Right atrium auricular region (tissue), 2 donors: ENCODE measurements at regions not wholly inside any gene's neighbourhood (a gene's known extent, or its start where the extent isn't known, plus 50 kb on each side); places are given as distances from the start of the nearest gene placed in this dataset.
"Not testable (repeated sequence)": the region's sequence is repeated elsewhere in the genome, so short reads cannot be mapped to it uniquely, and the experiment has no call there.

Experiments used
- DNase-seq: peaks from one replicate; pipeline ENCODE4 v3.0.0-alpha.2; 2019; ENCODE audit warnings: low spot score
- H3K27ac ChIP-seq, 2 donors: fragments of 200-600 bp; sonication (generic); 1 replicate in 1 of 2; 2 replicates in 1 of 2; pipeline ENCODE4 v1.5.1; 2016 to 2019
- H3K27me3 ChIP-seq, 2 donors: fragments of 200-600 bp; sonication (generic); one replicate each; pipeline versions ENCODE4 v1.5.1 to v1.6.0; 2017 to 2019
- H3K36me3 ChIP-seq: fragments of 200-600 bp; sonication (generic); one replicate; pipeline ENCODE4 v1.5.1; 2016
- H3K4me1 ChIP-seq, 2 donors: fragments of 200-600 bp; sonication (generic); one replicate each; pipeline versions ENCODE4 v1.5.1 to v1.6.0; 2017 to 2019
- H3K4me3 ChIP-seq, 2 donors: fragments of 200-600 bp; sonication (generic); 1 replicate in 1 of 2; 2 replicates in 1 of 2; pipeline ENCODE4 v1.5.1; 2017 to 2019; ENCODE audit warnings: mild to moderate bottlenecking in 1 of 2, moderate library complexity in 1 of 2
- H3K9me3 ChIP-seq, 2 donors: fragments of 200-600 bp; sonication (generic); one replicate each; pipeline ENCODE4 v1.5.1; 2019
- TF ChIP-seq, protein P1 (sequence below), 2 donors: fragments of 200-600 bp; sonication (generic); IDR thresholded peaks; one replicate each; pipeline ENCODE4 v1.5.1; 2019; ENCODE audit warnings: antibody characterized with exemption in 2 of 2

DNA sequence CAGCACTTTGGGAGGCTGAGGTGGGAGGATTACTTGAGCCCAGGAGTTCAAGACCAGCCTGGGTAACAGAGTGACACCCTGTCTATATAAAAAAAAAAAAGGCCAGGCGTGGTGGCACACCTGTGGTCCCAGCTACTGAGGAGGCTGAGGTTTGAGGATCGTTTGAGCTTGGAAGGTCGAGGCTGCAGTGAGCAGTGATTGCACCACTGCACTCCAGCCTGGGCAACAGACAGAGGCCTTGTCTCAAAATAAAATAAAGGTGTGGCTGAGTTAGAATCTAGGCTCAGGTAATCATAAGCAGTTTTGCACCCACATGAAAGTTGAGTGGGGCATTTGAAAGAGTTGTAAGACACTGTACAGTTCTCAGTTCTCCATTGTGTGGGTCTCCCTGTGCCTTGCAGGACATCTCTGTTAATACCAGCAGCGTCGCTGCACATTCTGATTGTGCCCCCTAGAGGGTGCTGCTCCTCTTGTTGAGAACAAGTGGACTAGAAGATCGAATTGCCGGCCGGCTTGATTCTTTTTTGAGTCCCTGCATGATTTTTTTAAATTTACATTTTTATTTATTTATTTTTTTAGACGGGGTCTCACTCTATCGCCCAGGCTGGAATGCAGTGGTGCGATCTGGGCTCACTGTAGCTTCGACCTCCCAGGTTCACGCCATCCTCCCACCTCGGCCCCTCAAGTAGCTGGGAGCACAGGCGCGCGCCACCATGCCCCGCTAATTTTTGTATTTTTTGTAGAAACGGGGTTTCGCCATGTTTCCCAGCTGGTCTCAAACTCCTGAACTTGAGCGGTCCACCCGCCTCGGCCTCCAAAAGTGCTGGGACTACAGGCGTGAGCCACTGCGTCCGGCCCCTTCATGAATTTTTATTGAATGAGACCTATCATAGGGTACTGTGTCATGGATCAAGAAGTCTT, 73.6 kb upstream of the RBMX start:
- Histone ChIP-seq H3K4me1 (no peaks in the 10 kb centered on the region), H3K9me3 (no peaks in the 10 kb centered on the region), H3K27me3 (no peaks in the 10 kb centered on the region), H3K36me3 (no peaks in the 10 kb centered on the region), H3K27ac (no peak overlapping the region), H3K4me3 (no peak overlapping the region)
- TF ChIP-seq, protein P1, sequence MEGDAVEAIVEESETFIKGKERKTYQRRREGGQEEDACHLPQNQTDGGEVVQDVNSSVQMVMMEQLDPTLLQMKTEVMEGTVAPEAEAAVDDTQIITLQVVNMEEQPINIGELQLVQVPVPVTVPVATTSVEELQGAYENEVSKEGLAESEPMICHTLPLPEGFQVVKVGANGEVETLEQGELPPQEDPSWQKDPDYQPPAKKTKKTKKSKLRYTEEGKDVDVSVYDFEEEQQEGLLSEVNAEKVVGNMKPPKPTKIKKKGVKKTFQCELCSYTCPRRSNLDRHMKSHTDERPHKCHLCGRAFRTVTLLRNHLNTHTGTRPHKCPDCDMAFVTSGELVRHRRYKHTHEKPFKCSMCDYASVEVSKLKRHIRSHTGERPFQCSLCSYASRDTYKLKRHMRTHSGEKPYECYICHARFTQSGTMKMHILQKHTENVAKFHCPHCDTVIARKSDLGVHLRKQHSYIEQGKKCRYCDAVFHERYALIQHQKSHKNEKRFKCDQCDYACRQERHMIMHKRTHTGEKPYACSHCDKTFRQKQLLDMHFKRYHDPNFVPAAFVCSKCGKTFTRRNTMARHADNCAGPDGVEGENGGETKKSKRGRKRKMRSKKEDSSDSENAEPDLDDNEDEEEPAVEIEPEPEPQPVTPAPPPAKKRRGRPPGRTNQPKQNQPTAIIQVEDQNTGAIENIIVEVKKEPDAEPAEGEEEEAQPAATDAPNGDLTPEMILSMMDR (IDR thresholded peaks at IDR 0.05), result peak in 1 of 2 donors; percentile 65
- DNase-seq, result peak; percentile 74

GRCh38 chrX:136950211-136950610, 69.7 kb upstream of the RBMX start:
- no peaks in the 10 kb centered on the region for H3K36me3 ChIP-seq
- H3K27me3 ChIP-seq, result no peaks in the 10 kb centered on the region

DNA sequence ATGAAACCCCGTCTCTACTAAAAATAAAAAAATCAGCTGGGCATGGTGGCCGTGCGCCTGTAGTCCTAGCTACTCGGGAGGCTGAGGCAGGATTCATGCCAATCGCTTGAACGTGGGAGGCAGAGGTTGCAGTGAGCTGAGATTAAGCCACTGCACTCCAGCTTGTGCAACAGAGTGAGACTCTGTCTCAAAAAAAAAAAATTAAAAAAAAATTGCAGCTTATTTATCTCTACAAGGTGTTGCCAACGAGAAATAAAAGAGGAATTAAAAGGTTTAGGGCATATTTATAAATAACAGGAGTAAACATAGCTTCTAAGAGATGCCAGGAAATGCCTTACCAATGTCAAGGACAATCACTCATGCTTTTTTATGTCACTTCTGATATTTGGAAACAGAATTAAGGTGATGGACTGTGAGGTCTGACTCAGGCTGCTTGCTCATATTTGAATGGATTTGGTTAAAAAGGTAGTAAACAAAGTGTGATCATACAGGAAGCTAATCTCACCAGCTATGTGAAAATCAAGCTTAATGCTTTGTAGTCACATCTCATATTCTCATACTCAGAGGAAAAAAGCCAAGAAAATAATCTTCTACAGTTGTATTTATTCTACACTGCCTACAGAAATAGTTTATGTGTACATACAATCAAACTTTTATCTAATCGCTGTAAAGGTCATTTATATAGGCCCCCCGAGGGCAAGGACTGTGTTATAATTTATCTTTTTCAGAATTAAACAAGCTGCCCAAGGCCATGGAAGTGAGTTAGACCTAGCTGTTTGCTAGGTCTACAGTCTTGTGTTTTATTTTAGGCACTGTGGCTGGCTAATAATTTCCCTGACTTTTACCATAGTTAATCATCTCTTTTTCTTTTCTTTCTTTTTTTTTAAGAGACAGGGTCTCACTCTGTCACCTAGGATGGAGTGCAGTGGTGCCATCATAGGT, 61.1 kb upstream of the RBMX start:
- TF ChIP-seq, protein P1 (IDR thresholded peaks at IDR 0.05), result no peak
- Histone ChIP-seq H3K9me3 (no peaks in the 10 kb centered on the region), H3K36me3 (no peaks in the 10 kb centered on the region), H3K27me3 (no peaks in the 10 kb centered on the region), H3K27ac (no peak overlapping the region), H3K4me3 (no peak overlapping the region), H3K4me1 (no peaks in the 10 kb centered on the region)
- no peak for DNase-seq

More at GRCh38 chrX:136950211-136950610, 69.7 kb upstream of the RBMX start:
- H3K4me1 ChIP-seq, result no peaks in the 10 kb centered on the region
- H3K27ac ChIP-seq, result no peak overlapping the region
- H3K4me3 ChIP-seq, result no peak overlapping the region
- TF ChIP-seq, protein P1 (IDR thresholded peaks at IDR 0.05), result no peak
- no peaks in the 10 kb centered on the region for H3K9me3 ChIP-seq
- no peak for DNase-seq

DNA sequence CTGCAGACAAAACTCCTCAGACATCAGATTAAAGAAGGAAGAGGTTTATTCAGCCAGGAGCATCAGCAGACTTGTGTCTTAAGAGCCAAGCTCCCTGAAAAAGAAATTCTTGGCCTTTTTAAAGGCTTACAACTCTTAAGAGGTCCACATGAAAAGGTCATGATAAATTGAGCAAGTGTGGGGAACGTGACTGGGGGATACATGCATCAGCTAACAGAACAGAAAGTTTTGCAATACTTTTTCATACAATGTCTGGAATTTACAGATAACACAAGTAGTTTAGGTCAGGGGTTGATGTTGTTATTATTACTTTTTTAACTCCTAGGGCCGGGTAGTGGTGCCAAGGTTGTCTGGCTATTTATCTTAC, 55.6 kb upstream of the RBMX start:
- Histone ChIP-seq H3K27me3 (no peaks in the 10 kb centered on the region), H3K36me3 (no peaks in the 10 kb centered on the region), H3K27ac (no peak overlapping the region), H3K4me1 (no peaks in the 10 kb centered on the region), H3K9me3 (no peaks in the 10 kb centered on the region), H3K4me3 (no peak overlapping the region)
- TF ChIP-seq, protein P1 (IDR thresholded peaks at IDR 0.05), result no peak
- no peak for DNase-seq

DNA sequence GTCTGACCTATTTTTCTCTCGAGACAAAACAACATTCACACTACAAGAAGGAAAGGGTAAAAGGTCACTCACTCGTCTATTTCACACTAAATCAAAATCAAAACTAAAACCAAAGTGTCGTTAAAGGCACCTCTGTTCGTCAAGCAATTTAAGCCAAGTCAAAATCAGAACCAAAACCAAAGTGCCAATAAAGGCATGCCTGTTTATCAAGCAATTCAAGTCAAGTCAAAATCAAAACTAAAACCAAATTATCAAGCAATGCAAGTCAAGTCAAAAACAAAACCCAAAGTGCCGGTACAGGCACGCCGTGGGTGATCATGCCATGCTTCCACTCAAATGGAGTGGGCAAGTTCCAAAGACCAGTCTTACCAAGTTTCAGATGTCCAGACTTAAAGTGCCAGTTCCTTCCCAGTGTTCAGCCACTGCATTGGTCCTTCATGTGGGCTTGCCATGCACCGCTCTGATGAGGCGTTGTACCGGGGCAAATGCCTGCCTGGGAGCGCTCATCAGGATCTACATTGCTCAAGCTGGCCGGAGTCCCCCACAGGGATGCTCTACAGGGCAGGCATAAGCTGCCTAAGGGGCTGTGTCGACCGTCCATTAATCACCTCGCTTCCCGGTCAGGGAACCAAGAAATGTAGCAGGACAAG, 55.1 kb upstream of the RBMX start:
- not testable (repeated sequence) for H3K36me3 ChIP-seq, H3K27me3 ChIP-seq, DNase-seq, H3K27ac ChIP-seq, H3K4me1 ChIP-seq, H3K4me3 ChIP-seq, H3K9me3 ChIP-seq

- not testable (repeated sequence) for H3K27me3 ChIP-seq, H3K27ac ChIP-seq, H3K9me3 ChIP-seq, H3K4me1 ChIP-seq, H3K36me3 ChIP-seq, DNase-seq, H3K4me3 ChIP-seq
These were observed 54.1 kb upstream of the RBMX start for GRCh38 chrX:136934652-136935051.
